ENCODE measurements at regions not wholly inside any gene's neighbourhood (a gene's known extent, or its start where the extent isn't known, plus 50 kb on each side); places are given as distances from the start of the nearest gene placed in this dataset.

DNA sequence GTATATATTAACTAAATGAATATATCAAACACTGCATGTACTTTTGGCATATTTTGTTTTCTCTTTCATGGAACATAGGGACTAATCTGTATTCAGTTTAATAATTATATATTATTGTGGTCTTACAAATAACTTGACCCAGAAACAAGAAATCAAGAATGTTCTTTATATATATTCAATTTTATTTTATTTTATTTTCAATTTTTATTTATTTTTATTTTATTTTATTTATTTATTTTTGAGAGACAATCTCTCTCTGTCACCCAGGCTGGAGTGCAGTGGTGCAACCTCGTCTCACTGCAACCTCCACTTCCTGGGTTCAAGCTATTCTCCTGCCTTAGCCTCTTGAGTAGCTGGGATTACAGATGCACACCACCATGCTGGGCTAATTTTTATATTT lies 258.4 kb upstream of the MYO3A start:
- TF ChIP-seq POLR2A (IDR thresholded peaks at IDR 0.05; ENCODE audit: low read depth, low read length) (no peak), POLR2AphosphoS5 (IDR thresholded peaks at IDR 0.05; ENCODE audit: low read depth, low read length) (no peak), TAF1 (IDR thresholded peaks at IDR 0.05; ENCODE audit: borderline replicate concordance, low read depth, low read length) (no peak)
